ENCODE measurements at regions not wholly inside any gene's neighbourhood (a gene's known extent, or its start where the extent isn't known, plus 50 kb on each side); places are given as distances from the start of the nearest gene placed in this dataset.
A peak's percentile ranks its signal among the peaks of the same experiment; 100 is the strongest.

GRCh38 chr4:151957153-151957552, 196.3 kb upstream of the GATB start:
- H3K27ac Mint-ChIP-seq = no peak overlapping the region
- no peaks in the 10 kb centered on the region for H3K36me3 Mint-ChIP-seq (ENCODE audit: low read depth)
- H3K4me3 Mint-ChIP-seq = no peak overlapping the region
- H3K27me3 Mint-ChIP-seq (ENCODE audit: low read depth, poor library complexity) = peaks cover 3% of the 10 kb centered on the region
- no peaks in the 10 kb centered on the region for H3K9me3 Mint-ChIP-seq
- peak; percentile 40 for DNase-seq
- no peak for TF ChIP-seq CTCF (IDR thresholded peaks at IDR 0.05)
- peaks cover 36% of the 10 kb centered on the region for H3K4me1 Mint-ChIP-seq

DNA sequence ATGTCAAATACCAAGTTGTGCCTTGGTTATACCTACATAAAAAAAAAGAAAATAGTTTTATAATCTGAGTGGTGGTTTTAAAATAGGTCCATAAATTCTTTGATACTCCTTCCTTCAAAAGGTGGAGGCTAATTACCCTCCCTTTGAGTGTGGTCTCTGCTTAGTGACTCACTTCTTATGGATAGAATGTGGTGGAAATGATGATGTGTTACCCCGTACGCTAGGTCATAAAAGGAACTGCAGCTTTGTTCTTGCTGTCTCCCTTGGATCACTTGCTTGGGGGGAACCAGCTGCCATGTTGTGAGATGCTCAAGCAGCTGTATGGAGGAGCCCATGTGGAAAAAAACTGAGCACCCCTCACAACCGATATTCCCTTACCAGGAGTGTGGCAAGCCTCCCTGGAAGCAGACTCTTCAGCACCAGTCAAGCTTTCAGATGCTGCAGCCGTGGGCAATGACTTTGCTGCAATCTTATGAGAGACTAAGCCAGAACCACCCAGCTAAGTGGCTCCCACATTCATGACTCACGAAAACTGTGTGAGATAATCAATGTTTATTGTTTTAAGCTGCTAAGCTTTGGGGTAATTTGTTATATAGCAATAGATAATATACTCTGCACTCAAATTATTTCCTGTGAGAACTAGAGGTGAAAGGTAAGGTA, 195.0 kb upstream of the GATB start:
- Mint-ChIP-seq H3K4me1 (peaks cover 49% of the 10 kb centered on the region), H3K27me3 (ENCODE audit: low read depth, poor library complexity) (peaks cover 3% of the 10 kb centered on the region), H3K4me3 (no peak overlapping the region), H3K9me3 (no peaks in the 10 kb centered on the region), H3K27ac (no peak overlapping the region), H3K36me3 (ENCODE audit: low read depth) (no peaks in the 10 kb centered on the region)
- TF ChIP-seq CTCF (IDR thresholded peaks at IDR 0.05) = no peak
- no peak for DNase-seq

GRCh38 chr4:151953795-151954372, 193.1 kb upstream of the GATB start:
- no peak for DNase-seq
- peaks cover 3% of the 10 kb centered on the region for H3K27me3 Mint-ChIP-seq (ENCODE audit: low read depth, poor library complexity)
- H3K4me1 Mint-ChIP-seq = peaks cover 50% of the 10 kb centered on the region

DNA sequence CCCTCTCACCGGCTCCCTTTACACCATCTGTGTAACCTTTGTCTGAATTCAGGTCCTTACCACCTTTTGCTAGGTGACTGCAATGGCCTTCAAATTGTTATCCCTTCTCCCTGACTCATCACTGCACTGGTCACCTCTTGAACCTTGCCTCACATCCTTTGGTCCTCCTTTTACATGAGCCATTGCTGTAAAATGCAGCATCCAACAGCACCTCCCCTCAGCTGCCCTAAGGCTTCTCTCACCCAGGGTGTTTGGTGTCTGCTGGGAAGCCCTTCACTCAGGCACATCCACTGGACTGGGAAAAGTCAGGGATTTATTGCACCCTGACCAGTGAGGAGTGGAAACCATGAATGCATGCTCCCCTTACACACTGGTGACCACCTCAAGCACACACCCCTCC, 192.5 kb upstream of the GATB start:
- Mint-ChIP-seq H3K4me1 (peaks cover 50% of the 10 kb centered on the region), H3K36me3 (ENCODE audit: low read depth) (no peaks in the 10 kb centered on the region), H3K4me3 (no peak overlapping the region), H3K9me3 (peaks cover 6% of the 10 kb centered on the region), H3K27me3 (ENCODE audit: low read depth, poor library complexity) (peaks cover 3% of the 10 kb centered on the region), H3K27ac (no peak overlapping the region)
- no peak for TF ChIP-seq CTCF (IDR thresholded peaks at IDR 0.05)
- DNase-seq = no peak

More at GRCh38 chr4:151953795-151954372, 193.1 kb upstream of the GATB start:
- no peaks in the 10 kb centered on the region for H3K36me3 Mint-ChIP-seq (ENCODE audit: low read depth)
- no peak for TF ChIP-seq CTCF (IDR thresholded peaks at IDR 0.05)
- H3K4me3 Mint-ChIP-seq = no peak overlapping the region
- no peak overlapping the region for H3K27ac Mint-ChIP-seq
- peaks cover 5% of the 10 kb centered on the region for H3K9me3 Mint-ChIP-seq

DNA sequence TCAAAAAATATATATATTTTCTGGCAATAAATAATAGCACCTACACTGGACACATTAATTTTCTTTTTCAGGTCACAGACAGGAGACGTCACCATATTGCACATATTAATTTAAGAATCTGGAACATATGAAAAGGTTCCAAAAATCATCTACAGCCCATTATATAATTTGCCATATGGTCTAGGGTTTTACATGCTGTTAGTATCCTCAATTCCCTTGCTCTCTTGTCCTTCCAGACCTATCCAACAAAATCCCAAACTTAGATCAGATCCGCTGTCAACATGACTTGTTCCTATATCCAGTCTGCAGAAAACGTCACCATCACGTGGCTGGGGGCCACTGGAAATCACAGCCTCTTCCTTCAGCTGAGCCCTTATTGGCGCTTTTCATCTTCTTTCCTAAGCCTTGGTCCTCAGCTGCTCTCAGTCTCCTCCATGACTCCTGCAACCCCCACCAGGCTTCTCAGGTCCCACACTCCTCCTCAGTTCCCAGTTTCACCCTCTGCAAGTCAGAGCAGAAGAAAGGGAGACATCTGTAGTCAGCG, 192.0 kb upstream of the GATB start:
- peaks cover 2% of the 10 kb centered on the region for H3K27me3 Mint-ChIP-seq (ENCODE audit: low read depth, poor library complexity)
- H3K36me3 Mint-ChIP-seq (ENCODE audit: low read depth) = no peaks in the 10 kb centered on the region
- DNase-seq = no peak
- peaks cover 47% of the 10 kb centered on the region for H3K4me1 Mint-ChIP-seq
- no peak overlapping the region for H3K27ac Mint-ChIP-seq
- TF ChIP-seq CTCF (IDR thresholded peaks at IDR 0.05) = no peak
- H3K9me3 Mint-ChIP-seq = peaks cover 11% of the 10 kb centered on the region
- no peak overlapping the region for H3K4me3 Mint-ChIP-seq

DNA sequence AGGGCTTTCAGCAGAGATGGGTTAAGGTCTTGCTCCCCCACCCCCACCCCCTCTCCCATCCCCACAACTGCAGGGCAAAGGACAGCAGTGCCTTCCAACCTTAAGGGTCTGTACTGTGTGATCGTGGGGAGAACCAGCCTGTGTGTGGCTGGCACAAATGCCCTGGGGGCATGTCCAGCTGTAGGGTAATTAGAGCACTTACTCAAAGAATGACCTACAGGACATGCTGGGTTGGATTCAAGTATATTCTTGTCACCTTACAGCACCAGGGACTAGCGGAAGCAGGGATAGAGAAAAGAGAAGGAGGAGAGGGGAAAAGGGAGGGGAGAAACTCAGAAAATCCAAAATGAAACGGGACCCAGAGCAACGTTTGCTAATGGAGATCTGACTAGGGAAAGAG, 191.3 kb upstream of the GATB start:
- peaks cover 41% of the 10 kb centered on the region for H3K4me1 Mint-ChIP-seq
- no peaks in the 10 kb centered on the region for H3K27me3 Mint-ChIP-seq (ENCODE audit: low read depth, poor library complexity)
- no peak for TF ChIP-seq CTCF (IDR thresholded peaks at IDR 0.05)
- H3K4me3 Mint-ChIP-seq = no peak overlapping the region
- H3K9me3 Mint-ChIP-seq = peaks cover 17% of the 10 kb centered on the region
- no peaks in the 10 kb centered on the region for H3K36me3 Mint-ChIP-seq (ENCODE audit: low read depth)
- no peak overlapping the region for H3K27ac Mint-ChIP-seq
- DNase-seq = no peak

Data from nephron progenitor cell (in vitro differentiated cells).